MCF 10A (cell line): ENCODE measurements at regions not wholly inside any gene's neighbourhood (a gene's known extent, or its start where the extent isn't known, plus 50 kb on each side); places are given as distances from the start of the nearest gene placed in this dataset.

ENCODE experiments used
- BruUV-seq: library from RNA; stranded (reverse); fragments of 400-500 nt; replicated peaks from 2 replicates; lab custom pipeline; 2021; lab: Mats Ljungman, UMichigan
- CTCF ChIA-PET: fragments of 300-600 bp; sonication (Branson Sonifier 250); formaldehyde crosslinking; extraction: SDS; loops from one replicate; lab custom pipeline; 2021; ENCODE audit warnings: antibody characterized with exemption, inconsistent platforms; lab: Yijun Ruan, JAX
- POLR2A ChIA-PET: fragments of 300-600, 350-650 bp; sonication (Branson Sonifier 250); formaldehyde crosslinking; extraction: SDS; loops from one replicate; lab custom pipeline; 2020; ENCODE audit warnings: antibody characterized with exemption, inconsistent platforms; lab: Yijun Ruan, JAX
- DNase-seq: peaks from one replicate; pipeline ENCODE4 v3.0.0-alpha.2; 2018; ENCODE audit not compliant: unreplicated experiment
- H3K27ac Mint-ChIP-seq: one replicate; pipeline ENCODE4 v1.8.0; 2022; ENCODE audit warnings: mild to moderate bottlenecking, low read depth, mixed read lengths; ENCODE audit not compliant: unreplicated experiment
- H3K27me3 Mint-ChIP-seq: one replicate; pipeline ENCODE4 v1.8.0; 2022; ENCODE audit warnings: mixed read lengths; ENCODE audit not compliant: insufficient read depth, unreplicated experiment
- H3K36me3 Mint-ChIP-seq: one replicate; pipeline ENCODE4 v1.8.0; 2022; ENCODE audit warnings: mild to moderate bottlenecking, moderate library complexity, mixed read lengths; ENCODE audit not compliant: insufficient read depth, unreplicated experiment
- H3K4me1 Mint-ChIP-seq: one replicate; pipeline ENCODE4 v1.8.0; 2022; ENCODE audit warnings: mixed read lengths; ENCODE audit not compliant: insufficient read depth, unreplicated experiment
- H3K4me3 Mint-ChIP-seq: one replicate; pipeline ENCODE4 v1.8.0; 2022; ENCODE audit warnings: mild to moderate bottlenecking, moderate library complexity, mixed read lengths; ENCODE audit not compliant: unreplicated experiment
- H3K9me3 Mint-ChIP-seq: one replicate; pipeline ENCODE4 v1.8.0; 2022; ENCODE audit warnings: mixed read lengths; ENCODE audit not compliant: unreplicated experiment
- intact Hi-C: fragments of 100-400 bp; cut with micrococcal nuclease; formaldehyde crosslinking; loops from 2 replicates; pipeline ENCODE4 v1.14.1; 2022
- TF ChIP-seq, protein P1 (sequence below): fragments of 200-600 bp; IDR thresholded peaks from one replicate; pipeline ENCODE4 v1.8.0; 2022; ENCODE audit warnings: antibody characterized with exemption, mild to moderate bottlenecking; ENCODE audit not compliant: unreplicated experiment

DNA sequence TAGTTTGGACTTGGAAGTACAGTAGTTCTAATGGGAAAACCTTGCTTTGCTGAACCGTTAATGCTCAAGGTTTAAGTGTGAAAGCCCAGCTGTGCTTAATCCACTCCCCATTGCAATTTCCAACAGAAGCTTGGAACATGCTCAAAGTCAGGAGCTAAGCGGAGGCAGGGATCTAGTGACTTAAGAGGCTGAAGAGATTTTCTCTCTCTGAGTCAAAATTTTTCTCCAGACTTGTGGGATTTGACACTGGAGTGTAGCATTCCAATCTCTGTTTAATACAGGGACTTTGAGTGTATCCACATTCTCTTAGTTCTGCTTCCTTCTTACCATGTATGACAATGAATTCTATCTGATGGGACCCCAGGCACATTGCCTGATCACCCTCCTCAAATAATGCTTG, 471.8 kb downstream of the KIF4B start:
- no peak for DNase-seq
- H3K4me1 Mint-ChIP-seq, result no peaks in the 10 kb centered on the region
- intact Hi-C loops, result no loop called here
- no peak overlapping the region for H3K27ac Mint-ChIP-seq
- no TSS peak for BruUV-seq
- no peaks in the 10 kb centered on the region for H3K36me3 Mint-ChIP-seq
- H3K9me3 Mint-ChIP-seq, result no peaks in the 10 kb centered on the region
- H3K4me3 Mint-ChIP-seq, result no peak overlapping the region
- ChIA-PET POLR2A (no interaction called here), CTCF (interaction anchor here (0.6 to 0.8 kb wide), 2 partner anchors 15 kb away, joined by 3 to 4 read pairs; no protein-coding TSS in a partner anchor)
- H3K27me3 Mint-ChIP-seq, result no peaks in the 10 kb centered on the region
- TF ChIP-seq, protein P1, sequence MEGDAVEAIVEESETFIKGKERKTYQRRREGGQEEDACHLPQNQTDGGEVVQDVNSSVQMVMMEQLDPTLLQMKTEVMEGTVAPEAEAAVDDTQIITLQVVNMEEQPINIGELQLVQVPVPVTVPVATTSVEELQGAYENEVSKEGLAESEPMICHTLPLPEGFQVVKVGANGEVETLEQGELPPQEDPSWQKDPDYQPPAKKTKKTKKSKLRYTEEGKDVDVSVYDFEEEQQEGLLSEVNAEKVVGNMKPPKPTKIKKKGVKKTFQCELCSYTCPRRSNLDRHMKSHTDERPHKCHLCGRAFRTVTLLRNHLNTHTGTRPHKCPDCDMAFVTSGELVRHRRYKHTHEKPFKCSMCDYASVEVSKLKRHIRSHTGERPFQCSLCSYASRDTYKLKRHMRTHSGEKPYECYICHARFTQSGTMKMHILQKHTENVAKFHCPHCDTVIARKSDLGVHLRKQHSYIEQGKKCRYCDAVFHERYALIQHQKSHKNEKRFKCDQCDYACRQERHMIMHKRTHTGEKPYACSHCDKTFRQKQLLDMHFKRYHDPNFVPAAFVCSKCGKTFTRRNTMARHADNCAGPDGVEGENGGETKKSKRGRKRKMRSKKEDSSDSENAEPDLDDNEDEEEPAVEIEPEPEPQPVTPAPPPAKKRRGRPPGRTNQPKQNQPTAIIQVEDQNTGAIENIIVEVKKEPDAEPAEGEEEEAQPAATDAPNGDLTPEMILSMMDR, result no peak

GRCh38 chr5:155489949-155490348, 476.4 kb downstream of the KIF4B start:
- H3K36me3 Mint-ChIP-seq, result no peaks in the 10 kb centered on the region
- intact Hi-C loops, result no loop called here
- H3K27me3 Mint-ChIP-seq, result no peaks in the 10 kb centered on the region
- H3K4me3 Mint-ChIP-seq, result no peak overlapping the region
- ChIA-PET CTCF (interaction anchor here (1.2 kb wide), 1 partner anchor 16 kb away, joined by 3 read pairs; no protein-coding TSS in a partner anchor), POLR2A (no interaction called here)
- no peak overlapping the region for H3K27ac Mint-ChIP-seq
- H3K9me3 Mint-ChIP-seq, result no peaks in the 10 kb centered on the region
- no peak for DNase-seq
- TF ChIP-seq, protein P1, result no peak
- BruUV-seq, result no TSS peak
- H3K4me1 Mint-ChIP-seq, result no peaks in the 10 kb centered on the region

DNA sequence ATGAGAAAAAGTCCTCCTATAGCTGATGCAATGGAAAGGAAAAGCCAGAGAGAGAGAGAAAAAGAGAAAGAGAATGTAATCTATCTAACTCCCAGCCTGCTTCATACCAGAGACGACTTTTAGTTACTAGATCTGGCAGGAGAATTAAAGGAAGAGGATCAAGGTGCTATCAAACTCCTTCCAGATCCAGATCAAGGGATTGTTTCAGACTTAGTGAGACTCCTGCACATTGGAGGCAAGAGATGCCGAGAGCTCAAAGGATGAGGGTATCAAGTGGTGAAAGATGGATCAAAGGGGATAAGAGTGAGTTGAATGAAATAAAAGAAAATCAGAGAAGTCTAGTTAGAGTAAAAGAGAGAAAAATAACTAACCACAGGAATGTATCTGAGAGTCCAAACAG, 478.6 kb downstream of the KIF4B start:
- intact Hi-C loops, result no loop called here
- BruUV-seq, result no TSS peak
- Mint-ChIP-seq H3K4me1 (no peaks in the 10 kb centered on the region), H3K4me3 (no peak overlapping the region), H3K9me3 (no peaks in the 10 kb centered on the region), H3K36me3 (no peaks in the 10 kb centered on the region), H3K27me3 (no peaks in the 10 kb centered on the region), H3K27ac (no peak overlapping the region)
- ChIA-PET CTCF (interaction anchor here (0.7 kb wide), 1 partner anchor 227 kb away, joined by 3 read pairs; no protein-coding TSS in a partner anchor), POLR2A (no interaction called here)
- TF ChIP-seq, protein P1, result no peak
- no peak for DNase-seq

- H3K4me1 Mint-ChIP-seq, result no peaks in the 10 kb centered on the region
- H3K27me3 Mint-ChIP-seq, result no peaks in the 10 kb centered on the region
- intact Hi-C loops, result no loop called here
- TF ChIP-seq, protein P1, result no peak
- ChIA-PET POLR2A (no interaction called here), CTCF (interaction anchor here (1.0 to 1.1 kb wide), 2 partner anchors 10 to 23 kb away, joined by 3 to 6 read pairs; no protein-coding TSS in a partner anchor)
- no peak for DNase-seq
- no peak overlapping the region for H3K4me3 Mint-ChIP-seq
- no peaks in the 10 kb centered on the region for H3K36me3 Mint-ChIP-seq
- H3K9me3 Mint-ChIP-seq, result no peaks in the 10 kb centered on the region
- H3K27ac Mint-ChIP-seq, result peak overlapping the region; percentile 17
- no TSS peak for BruUV-seq
Measured at GRCh38 chr5:155504606-155505005, 491.1 kb downstream of the KIF4B start.
